ENCODE measurements at regions not wholly inside any gene's neighbourhood (a gene's known extent, or its start where the extent isn't known, plus 50 kb on each side); places are given as distances from the start of the nearest gene placed in this dataset.

- no peak overlapping the region for H3K4me3 ChIP-seq (replicated peaks; ENCODE audit: low read depth, low read length)
- DNase-seq (ENCODE audit: extremely low read depth, low read depth) = no peak
- TF ChIP-seq CTCF (IDR thresholded peaks at IDR 0.05; ENCODE audit: low read depth, low read length, missing control alignments) = no peak
Observed at GRCh38 chr2:63658176-63658968, 69.6 kb downstream of the MDH1 start.

- H3K4me3 ChIP-seq (replicated peaks; ENCODE audit: low read depth, low read length) = no peak overlapping the region
- no peak for TF ChIP-seq CTCF (IDR thresholded peaks at IDR 0.05; ENCODE audit: low read depth, low read length, missing control alignments)
- no peak for DNase-seq (ENCODE audit: extremely low read depth, low read depth)
Observed at GRCh38 chr2:63660060-63660459, 71.3 kb downstream of the MDH1 start.

GRCh38 chr2:63661076-63661475, 72.3 kb downstream of the MDH1 start:
- no peak overlapping the region for H3K4me3 ChIP-seq (replicated peaks; ENCODE audit: low read depth, low read length)
- DNase-seq (ENCODE audit: extremely low read depth, low read depth) = peak; percentile 86
- TF ChIP-seq CTCF (IDR thresholded peaks at IDR 0.05; ENCODE audit: low read depth, low read length, missing control alignments) = no peak

- H3K4me3 ChIP-seq (replicated peaks; ENCODE audit: low read depth, low read length) = no peak overlapping the region
- TF ChIP-seq CTCF (IDR thresholded peaks at IDR 0.05; ENCODE audit: low read depth, low read length, missing control alignments) = no peak
- no peak for DNase-seq (ENCODE audit: extremely low read depth, low read depth)
Observed at GRCh38 chr2:63662028-63662804, 73.5 kb downstream of the MDH1 start.

- no peak for TF ChIP-seq CTCF (IDR thresholded peaks at IDR 0.05; ENCODE audit: low read depth, low read length, missing control alignments)
- no peak overlapping the region for H3K4me3 ChIP-seq (replicated peaks; ENCODE audit: low read depth, low read length)
- no peak for DNase-seq (ENCODE audit: extremely low read depth, low read depth)
Observed at GRCh38 chr2:63663013-63663864, 74.5 kb downstream of the MDH1 start.

GRCh38 chr2:63665091-63665490, 76.3 kb downstream of the MDH1 start:
- no peak for TF ChIP-seq CTCF (IDR thresholded peaks at IDR 0.05; ENCODE audit: low read depth, low read length, missing control alignments)
- no peak for DNase-seq (ENCODE audit: extremely low read depth, low read depth)
- H3K4me3 ChIP-seq (replicated peaks; ENCODE audit: low read depth, low read length) = no peak overlapping the region

Data from HFF-Myc (cell line).